GM21381 (cell line): ENCODE measurements at regions not wholly inside any gene's neighbourhood (a gene's known extent, or its start where the extent isn't known, plus 50 kb on each side); places are given as distances from the start of the nearest gene placed in this dataset.
"Not testable (repeated sequence)": the region's sequence is repeated elsewhere in the genome, so short reads cannot be mapped to it uniquely, and the experiment has no call there.

Experiments
- ATAC-seq: cut with Tn5 transposase; IDR thresholded peaks from one replicate; pipeline ENCODE4 v1.9.1; 2021; ENCODE audit warnings: mild to moderate bottlenecking, moderate library complexity; ENCODE audit not compliant: unreplicated experiment

DNA sequence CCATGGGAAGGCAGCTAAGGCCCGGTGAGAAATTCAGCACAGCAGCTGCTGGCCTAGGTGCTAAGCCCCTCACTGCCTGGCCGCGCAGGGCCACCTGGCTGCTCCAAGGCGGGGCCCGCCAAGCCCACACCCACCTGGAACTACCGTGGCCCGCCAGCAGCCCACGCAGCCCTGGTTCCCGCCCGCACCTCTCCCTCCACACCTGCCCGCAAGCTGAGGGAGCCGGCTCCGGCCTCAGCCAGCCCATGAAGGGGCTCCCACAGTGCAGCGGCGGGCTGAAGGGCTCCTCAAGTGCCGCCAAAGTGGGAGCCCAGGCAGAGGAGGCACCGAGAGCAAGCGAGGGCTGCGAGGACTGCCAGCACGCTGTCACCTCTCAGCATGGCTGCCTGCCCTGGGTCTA, 146.9 kb upstream of the APOOL start:
- not testable (repeated sequence) for ATAC-seq

DNA sequence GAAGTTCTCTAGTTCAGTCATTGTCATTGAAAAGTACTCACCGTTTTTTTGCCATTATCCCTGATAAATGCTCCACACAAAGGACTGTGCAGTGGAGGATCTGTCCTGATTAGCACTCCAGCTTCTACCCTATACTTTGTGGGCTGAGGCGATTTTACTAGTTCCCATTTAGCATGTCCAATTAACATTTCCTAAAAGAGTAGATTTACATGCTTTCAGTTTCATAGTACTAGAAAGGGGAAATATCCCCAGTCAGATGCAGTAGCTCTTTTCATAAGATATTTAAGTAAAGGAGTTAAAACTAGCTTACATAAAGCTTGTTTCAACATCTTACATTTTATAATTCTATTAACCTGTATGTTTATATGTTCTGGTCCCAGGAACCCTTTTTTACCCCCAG, 144.9 kb upstream of the APOOL start:
- not testable (repeated sequence) for ATAC-seq

DNA sequence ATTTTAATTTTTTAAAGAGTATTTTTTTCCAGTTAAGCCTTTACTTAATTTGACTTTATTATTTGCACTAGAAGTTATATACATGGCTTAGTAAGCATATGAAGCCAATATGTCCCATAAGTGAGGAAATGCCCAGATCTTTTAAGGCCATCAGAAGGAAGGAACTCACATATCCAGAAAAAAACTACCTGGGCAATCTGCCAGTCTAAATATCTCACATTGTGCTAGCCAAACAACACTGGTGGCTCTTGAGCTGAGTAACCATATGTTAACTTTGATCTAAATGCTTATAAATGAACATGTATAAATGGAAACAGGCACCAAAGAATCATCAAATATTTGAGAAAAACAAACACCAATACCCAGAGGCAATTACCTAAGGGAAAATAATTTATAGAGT, 138.6 kb upstream of the APOOL start:
- ATAC-seq = no peak

DNA sequence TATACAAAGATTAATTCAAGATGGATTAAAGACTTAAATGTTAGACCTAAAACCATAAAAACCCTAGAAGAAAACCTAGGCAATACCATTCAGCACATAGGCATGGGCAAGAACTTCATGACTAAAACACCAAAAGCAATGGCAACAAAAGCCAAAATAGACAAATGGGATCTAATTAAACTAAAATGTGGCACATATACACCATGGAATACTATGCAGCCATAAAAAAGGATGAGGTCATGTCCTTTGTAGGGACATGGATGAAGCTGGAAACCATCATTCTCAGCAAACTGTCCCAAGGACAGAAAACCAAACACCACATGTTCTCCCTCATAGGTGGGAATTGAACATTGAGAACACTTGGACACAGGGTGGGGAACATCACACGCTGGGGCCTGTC, 133.4 kb upstream of the APOOL start:
- ATAC-seq = not testable (repeated sequence)

DNA sequence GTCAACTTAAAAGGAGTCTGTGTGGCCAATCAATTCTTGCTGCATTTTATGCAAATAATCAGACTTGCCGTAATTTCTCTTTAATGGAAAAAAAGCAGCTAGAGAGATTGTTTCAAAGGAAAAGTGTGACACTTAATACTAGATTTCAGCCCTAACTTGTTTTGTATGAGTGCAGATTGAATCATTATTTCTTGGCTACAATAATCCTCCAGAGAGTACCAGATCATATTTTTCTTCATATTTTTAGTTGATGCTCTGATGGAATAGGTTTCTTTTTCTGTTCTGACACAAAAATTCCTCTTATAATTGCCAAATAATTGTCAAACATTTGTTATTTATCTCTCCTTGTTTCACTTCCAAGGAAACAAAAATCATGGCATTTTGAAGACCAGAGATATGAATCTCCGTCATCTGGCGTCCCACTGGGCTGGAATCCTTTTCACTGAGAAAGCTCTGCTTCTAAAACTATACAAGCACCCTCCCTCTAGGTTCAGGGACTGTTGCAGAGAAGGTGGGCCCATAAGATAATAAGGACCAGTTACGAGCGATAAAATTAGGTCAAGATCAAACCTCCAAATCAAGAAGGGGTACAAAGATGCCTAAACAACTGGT, 131.4 kb upstream of the APOOL start:
- not testable (repeated sequence) for ATAC-seq

DNA sequence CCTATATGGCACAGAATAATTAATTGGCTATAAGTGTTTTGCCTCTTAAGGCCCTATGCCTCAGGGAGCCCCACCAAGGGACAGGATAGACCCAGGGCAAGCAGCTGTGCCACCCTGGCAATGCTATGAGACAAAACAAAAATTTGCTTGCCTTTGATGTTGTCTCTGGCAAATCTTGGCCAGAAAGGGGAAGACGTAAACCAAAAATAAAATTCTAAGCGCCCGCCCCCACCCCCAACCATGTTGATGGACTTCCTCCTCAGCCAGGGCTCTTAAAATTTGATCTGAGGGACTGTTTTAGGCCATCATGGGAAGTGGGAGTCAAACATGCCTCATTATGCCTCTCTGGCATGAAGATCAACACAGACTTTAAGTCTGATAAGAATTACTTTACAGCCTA, 130.5 kb upstream of the APOOL start:
- no peak for ATAC-seq

DNA sequence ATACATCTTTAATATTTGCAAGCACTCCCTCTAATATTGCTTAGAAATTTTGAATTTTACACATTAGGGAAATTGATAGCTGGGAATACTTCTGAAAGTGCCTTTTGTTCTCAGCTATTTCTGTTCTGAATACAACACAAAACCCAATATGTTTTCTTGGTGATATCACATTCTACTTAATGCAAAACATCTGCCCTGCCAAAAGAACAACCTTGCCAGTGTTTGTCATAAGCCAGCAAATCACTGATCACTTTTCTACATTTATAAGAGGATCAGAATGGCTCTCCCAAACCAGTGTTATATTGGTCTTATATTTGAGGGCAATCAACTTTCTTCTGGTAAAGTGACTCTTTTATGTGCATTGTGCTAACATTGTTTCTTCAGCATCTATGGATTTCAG, 126.8 kb upstream of the APOOL start:
- ATAC-seq = no peak

DNA sequence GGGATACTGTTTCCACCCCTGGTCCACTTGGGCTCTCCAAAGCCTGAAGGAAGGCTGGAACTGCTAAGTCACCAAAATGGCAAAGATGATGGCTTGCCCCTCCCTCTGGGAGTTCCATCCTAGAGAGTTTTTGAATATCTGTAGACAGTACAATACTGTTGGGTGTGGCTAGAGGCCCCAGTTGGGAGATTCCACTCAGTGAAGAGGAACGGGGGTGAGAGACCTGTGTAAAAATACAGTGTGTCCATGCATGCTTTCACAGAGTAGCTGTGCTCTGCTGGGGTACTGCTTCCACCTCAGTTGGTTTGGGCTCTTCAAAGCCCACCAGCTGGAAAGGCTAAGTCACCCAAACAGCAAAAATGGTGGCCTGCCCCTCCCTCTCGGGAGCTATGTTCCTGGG, 109.8 kb upstream of the APOOL start:
- ATAC-seq = no peak

DNA sequence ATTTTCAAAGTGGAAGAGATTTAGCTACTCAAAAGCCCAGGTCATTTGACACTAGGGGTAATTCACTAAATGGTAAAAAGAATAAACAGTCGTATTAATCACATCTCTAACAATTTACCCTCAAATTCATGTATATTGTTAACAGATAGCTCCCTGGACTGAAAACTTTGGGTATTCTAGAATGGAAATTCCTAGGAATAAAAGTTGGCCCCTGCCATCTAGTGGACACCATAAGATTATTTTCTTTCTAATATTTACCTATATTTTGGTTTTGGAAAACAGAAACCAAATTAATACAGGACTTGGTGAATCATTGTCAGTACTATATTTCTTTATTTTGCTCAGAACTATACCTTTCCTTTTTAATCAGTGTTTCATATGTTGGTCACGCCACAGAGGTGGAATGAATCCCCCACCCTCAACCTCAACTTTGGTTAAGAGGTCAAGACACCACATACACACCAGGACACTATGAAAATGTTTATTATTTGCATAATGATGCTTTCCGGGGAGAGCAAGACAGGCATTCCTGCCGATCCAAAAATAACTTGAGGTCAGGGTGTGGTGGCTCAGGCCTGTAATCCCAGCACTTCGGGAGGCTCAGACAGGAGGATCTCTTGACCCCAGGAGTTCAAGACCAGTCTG, 96.2 kb upstream of the APOOL start:
- no peak for ATAC-seq

DNA sequence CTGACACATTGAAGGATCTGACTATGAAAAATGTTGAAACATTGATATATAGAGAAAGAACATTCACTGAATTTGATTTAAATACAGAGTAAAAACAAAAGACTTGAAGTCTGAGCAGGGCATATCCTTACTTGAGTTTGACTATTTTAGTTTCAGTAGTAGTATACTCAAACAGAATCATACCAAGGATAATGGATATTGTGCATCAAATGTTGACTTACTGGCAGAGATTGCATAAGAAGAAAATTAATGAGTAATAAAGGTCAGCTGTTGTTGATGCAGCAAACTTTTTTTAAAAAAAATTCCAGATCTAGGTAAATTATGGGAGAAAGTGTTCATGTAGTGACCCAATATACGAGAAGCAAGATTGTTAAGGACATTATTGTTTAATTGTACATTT, 94.5 kb upstream of the APOOL start:
- no peak for ATAC-seq

DNA sequence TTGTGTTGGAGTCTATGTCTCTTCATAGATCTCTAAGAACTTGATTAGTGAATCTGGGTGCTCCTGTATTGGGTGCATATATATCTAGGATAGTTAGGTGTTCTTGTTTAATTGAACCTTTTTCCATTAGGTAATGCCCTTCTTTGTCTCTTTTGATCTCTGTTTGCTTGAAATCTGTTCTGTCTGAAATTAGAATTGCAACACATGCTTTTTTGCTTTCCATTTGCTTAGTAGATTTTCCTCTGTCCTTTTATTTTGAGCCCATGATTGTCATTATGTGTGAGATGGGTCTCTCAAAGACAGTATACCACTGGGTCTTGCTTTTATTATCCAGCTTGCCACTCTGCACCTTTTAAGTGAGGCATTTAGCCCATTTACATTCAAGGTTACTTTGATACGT, 79.1 kb upstream of the APOOL start:
- ATAC-seq = no peak

DNA sequence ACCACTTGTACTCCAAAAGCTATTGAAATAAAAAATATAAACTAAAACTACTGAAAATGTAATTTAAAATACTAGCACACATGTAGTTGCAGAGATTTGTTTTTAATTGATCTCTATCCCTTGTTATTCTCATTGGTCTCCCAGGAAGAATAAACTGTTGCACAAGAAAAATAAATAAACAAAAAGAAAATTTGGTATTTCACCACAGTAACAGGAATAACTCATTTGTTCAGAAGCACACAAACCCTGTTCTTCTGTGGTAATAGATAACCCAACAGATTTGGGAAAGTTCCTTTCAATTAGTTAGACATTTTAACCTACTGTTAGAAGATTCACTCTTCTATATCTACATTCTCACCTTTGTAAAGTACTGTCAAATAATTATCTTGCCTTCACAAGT, 70.9 kb upstream of the APOOL start:
- ATAC-seq = no peak

DNA sequence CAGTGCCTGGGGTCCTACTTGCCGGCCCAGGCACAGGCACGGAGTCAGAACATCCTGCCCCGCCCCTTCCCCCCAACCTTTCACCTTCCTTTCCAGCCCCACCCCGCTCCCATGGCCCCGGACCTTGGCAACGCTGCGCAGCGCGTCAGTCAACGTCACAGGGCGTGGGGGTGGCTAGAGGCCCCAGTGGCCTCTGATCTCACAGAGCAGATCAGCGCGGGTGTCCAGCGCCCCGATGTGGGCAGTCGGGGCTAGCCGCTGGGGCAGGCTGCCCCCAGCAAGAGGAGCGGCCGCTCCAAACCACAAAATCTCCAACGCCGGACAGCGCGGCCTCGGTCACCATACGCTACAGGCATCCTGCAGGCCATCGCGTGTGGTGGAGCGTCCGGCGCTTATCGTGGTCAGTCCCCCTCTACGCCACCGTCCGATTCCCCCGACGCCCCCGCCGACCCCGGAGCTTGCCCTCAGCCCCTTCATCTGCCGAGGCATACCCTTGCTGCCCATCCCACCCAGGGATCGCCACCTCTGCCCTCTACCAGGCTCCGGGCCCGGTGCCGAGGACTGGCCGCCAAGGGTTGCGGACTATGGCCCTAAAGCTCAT, 69.6 kb upstream of the APOOL start:
- ATAC-seq = no peak
